Left ventricle myocardium inferior (tissue), 1 donor: ENCODE measurements at regions not wholly inside any gene's neighbourhood (a gene's known extent, or its start where the extent isn't known, plus 50 kb on each side); places are given as distances from the start of the nearest gene placed in this dataset.
"Not testable (repeated sequence)": the region's sequence is repeated elsewhere in the genome, so short reads cannot be mapped to it uniquely, and the experiment has no call there.

Experiments used
- DNase-seq: peaks from one replicate; pipeline ENCODE4 v3.0.0-alpha.2; 2020
- H3K27ac ChIP-seq: fragments of 200-600 bp; replicated peaks from 2 replicates; pipeline ENCODE4 v1.8.0; 2021
- H3K27me3 ChIP-seq: fragments of 200-600 bp; 2 replicates; pipeline ENCODE4 v1.8.0; 2021; ENCODE audit warnings: low read depth
- H3K36me3 ChIP-seq: fragments of 200-600 bp; 2 replicates; pipeline ENCODE4 v1.8.0; 2021
- H3K4me1 ChIP-seq: fragments of 200-600 bp; 2 replicates; pipeline ENCODE4 v1.8.0; 2021
- H3K4me3 ChIP-seq: fragments of 200-600 bp; 2 replicates; pipeline ENCODE4 v1.8.0; 2021; ENCODE audit warnings: mild to moderate bottlenecking, moderate library complexity
- H3K9me3 ChIP-seq: fragments of 200-600 bp; replicated peaks from 2 replicates; pipeline ENCODE4 v1.8.0; 2021
- intact Hi-C: fragments of 100-400 bp; cut with micrococcal nuclease; formaldehyde crosslinking; loops from one replicate; pipeline ENCODE4 v1.11.0; 2022
- TF ChIP-seq, protein P1 (sequence below): fragments of 200-600 bp; IDR thresholded peaks from 2 replicates; pipeline ENCODE4 v1.8.0; 2021; ENCODE audit warnings: antibody characterized with exemption, mild to moderate bottlenecking, borderline replicate concordance
- donor health status: DM: no; HTN: yes; CAD: no; lungs with severe emphysema.

DNA sequence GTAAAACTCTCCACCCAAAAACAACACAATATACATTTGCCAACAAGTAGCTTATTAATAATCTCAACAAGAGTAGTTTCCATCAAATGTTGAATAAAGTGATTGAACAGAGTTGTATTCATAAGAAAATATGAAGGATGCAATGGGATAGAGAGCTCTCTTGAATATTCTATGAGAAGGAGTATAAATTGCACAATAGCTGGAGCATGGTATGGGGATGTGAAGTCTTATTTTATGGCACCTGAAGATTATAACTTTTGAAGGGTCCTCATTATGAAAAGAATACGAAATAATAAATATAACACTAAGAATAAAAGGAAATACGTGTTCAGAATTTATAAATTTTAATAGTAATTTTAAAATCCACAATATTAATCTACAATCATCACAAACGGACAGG is 1415.1 kb downstream of the KCNT2 start:
- H3K4me3 ChIP-seq, result no peak overlapping the region
- no peaks in the 10 kb centered on the region for H3K9me3 ChIP-seq
- H3K4me1 ChIP-seq, result no peaks in the 10 kb centered on the region
- no peak overlapping the region for H3K27ac ChIP-seq
- TF ChIP-seq, protein P1, sequence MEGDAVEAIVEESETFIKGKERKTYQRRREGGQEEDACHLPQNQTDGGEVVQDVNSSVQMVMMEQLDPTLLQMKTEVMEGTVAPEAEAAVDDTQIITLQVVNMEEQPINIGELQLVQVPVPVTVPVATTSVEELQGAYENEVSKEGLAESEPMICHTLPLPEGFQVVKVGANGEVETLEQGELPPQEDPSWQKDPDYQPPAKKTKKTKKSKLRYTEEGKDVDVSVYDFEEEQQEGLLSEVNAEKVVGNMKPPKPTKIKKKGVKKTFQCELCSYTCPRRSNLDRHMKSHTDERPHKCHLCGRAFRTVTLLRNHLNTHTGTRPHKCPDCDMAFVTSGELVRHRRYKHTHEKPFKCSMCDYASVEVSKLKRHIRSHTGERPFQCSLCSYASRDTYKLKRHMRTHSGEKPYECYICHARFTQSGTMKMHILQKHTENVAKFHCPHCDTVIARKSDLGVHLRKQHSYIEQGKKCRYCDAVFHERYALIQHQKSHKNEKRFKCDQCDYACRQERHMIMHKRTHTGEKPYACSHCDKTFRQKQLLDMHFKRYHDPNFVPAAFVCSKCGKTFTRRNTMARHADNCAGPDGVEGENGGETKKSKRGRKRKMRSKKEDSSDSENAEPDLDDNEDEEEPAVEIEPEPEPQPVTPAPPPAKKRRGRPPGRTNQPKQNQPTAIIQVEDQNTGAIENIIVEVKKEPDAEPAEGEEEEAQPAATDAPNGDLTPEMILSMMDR, result no peak
- no peaks in the 10 kb centered on the region for H3K36me3 ChIP-seq
- no peak for DNase-seq
- intact Hi-C loops, result no loop called here
- no peaks in the 10 kb centered on the region for H3K27me3 ChIP-seq

DNA sequence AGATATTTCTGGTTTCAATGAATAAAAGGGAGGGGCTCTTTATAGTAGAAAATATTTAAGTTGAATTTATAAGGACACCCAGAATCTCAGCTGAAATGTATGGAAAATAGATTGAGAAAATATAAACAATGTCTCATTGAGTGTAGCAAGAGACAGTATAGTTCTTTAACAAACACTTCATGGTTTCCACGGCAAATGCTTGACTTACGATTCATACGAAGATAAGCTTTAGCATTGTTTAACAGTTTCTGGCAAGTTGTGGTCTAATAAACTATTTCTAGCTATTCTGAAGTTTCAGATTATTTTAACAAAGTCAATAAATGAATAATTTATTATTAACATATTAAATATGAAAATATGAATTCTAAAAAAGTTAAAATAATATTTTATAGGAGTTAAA is 1419.4 kb downstream of the KCNT2 start:
- TF ChIP-seq, protein P1, result no peak
- Histone ChIP-seq H3K9me3 (peaks cover 4% of the 10 kb centered on the region), H3K36me3 (no peaks in the 10 kb centered on the region), H3K27ac (no peak overlapping the region), H3K4me3 (no peak overlapping the region), H3K27me3 (no peaks in the 10 kb centered on the region), H3K4me1 (no peaks in the 10 kb centered on the region)
- intact Hi-C loops, result no loop called here
- DNase-seq, result no peak

DNA sequence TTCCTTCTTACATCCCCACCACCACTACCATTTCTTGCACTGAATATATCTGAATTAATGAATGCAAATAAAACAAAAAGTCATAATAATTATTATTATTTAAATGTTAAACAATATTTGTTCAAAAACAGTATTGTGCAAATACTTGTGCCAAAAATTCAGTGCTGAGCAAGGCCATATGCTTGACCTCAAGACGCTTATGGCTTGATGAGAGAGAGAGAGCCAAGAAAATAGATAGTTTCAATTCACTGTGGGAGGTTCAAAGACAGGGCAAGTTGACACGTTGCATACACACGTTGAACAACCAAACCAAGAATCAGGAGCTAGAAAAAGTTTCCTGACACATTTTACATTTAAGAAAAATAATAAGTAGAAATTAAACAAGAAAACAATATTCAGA is 1421.7 kb downstream of the KCNT2 start:
- intact Hi-C loops, result no loop called here
- Histone ChIP-seq H3K27ac (no peak overlapping the region), H3K27me3 (no peaks in the 10 kb centered on the region)

GRCh38 chr1:195185736-195186135 is 1422.5 kb downstream of the KCNT2 start:
- H3K27me3 ChIP-seq, result no peaks in the 10 kb centered on the region
- intact Hi-C loops, result no loop called here
- H3K27ac ChIP-seq, result no peak overlapping the region
- H3K36me3 ChIP-seq, result no peaks in the 10 kb centered on the region
- H3K4me1 ChIP-seq, result no peaks in the 10 kb centered on the region
- H3K4me3 ChIP-seq, result no peak overlapping the region
- peaks cover 10% of the 10 kb centered on the region for H3K9me3 ChIP-seq
- TF ChIP-seq, protein P1, result no peak
- no peak for DNase-seq

More for the DNA sequence above, 1421.7 kb downstream of the KCNT2 start:
- Histone ChIP-seq H3K4me1 (no peaks in the 10 kb centered on the region), H3K36me3 (no peaks in the 10 kb centered on the region), H3K9me3 (peaks cover 4% of the 10 kb centered on the region), H3K4me3 (no peak overlapping the region)
- no peak for DNase-seq
- TF ChIP-seq, protein P1, result no peak

DNA sequence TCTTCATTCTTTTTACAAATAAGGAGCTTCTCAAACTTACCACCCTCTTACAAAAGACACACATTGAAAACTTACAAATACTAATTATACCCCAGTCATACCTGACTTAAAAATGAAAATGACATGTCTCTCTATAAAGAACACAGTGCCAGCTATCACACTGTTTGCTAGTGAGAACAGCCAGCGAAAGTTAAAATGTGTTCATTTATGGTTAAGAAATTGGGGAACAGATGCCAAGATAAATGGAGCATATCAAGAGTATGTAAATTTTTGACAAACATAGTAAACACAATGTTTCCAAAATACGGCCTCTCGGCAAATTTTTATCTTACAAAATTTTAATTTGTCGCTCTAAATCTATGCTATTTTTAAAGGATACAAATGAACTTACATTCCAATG is 1422.9 kb downstream of the KCNT2 start:
- H3K9me3 ChIP-seq, result peaks cover 13% of the 10 kb centered on the region
- no peaks in the 10 kb centered on the region for H3K27me3 ChIP-seq
- intact Hi-C loops, result no loop called here
- DNase-seq, result no peak
- no peaks in the 10 kb centered on the region for H3K36me3 ChIP-seq
- H3K4me3 ChIP-seq, result no peak overlapping the region
- no peaks in the 10 kb centered on the region for H3K4me1 ChIP-seq
- H3K27ac ChIP-seq, result no peak overlapping the region
- TF ChIP-seq, protein P1, result no peak

DNA sequence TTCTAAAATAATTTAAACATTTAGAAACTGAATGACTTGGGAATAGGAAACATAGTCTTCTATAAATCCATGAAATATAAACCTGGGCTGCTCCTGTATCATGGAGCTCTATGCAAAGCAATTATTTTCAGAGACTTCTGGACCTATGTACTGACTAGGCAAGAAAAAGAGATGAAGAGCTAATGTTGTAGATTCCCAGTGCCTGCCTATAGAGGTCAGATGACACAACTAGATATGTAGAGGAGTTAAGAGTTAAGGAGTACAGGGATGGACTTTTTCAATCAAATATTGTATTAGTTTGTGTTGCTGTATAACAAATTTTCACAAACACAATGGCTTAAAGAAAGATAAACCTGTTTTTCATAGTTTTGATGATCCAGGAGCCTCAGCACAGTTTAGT is 1434.5 kb downstream of the KCNT2 start:
- no peaks in the 10 kb centered on the region for H3K27me3 ChIP-seq
- H3K9me3 ChIP-seq, result no peaks in the 10 kb centered on the region
- intact Hi-C loops, result no loop called here
- no peak overlapping the region for H3K27ac ChIP-seq
- H3K36me3 ChIP-seq, result no peaks in the 10 kb centered on the region
- no peaks in the 10 kb centered on the region for H3K4me1 ChIP-seq
- TF ChIP-seq, protein P1, result no peak
- no peak for DNase-seq
- no peak overlapping the region for H3K4me3 ChIP-seq

DNA sequence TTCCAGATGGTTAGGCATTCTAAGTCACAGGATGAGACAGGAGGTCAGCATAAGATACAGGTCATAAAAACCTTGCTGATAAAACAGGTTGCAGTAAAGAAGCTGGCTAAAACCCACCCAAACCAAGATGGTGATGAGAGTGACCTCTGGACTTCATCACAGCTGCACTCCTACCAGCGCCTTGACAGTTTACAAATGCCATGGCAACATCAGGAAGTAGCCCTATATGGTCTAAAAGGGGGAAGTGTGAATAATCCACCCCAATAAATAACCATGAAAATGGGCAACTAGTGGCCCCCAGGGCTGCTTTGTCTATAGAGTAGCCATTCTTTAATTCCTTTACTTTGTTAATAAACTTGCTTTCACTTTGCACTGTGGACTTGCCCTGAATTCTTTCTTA is 1448.4 kb downstream of the KCNT2 start:
- H3K27me3 ChIP-seq, result not testable (repeated sequence)

More for the DNA sequence above, 1448.4 kb downstream of the KCNT2 start:
- H3K36me3 ChIP-seq, H3K4me3 ChIP-seq, H3K27ac ChIP-seq, H3K4me1 ChIP-seq, H3K9me3 ChIP-seq, intact Hi-C loops, DNase-seq: not testable (repeated sequence)
